RWPE2 (cell line): ENCODE measurements at regions not wholly inside any gene's neighbourhood (a gene's known extent, or its start where the extent isn't known, plus 50 kb on each side); places are given as distances from the start of the nearest gene placed in this dataset.
"Not testable (repeated sequence)": the region's sequence is repeated elsewhere in the genome, so short reads cannot be mapped to it uniquely, and the experiment has no call there.

Experiments
- ATAC-seq: fragments of 200-7000 bp; cut with Tn5 transposase; 3 replicates; pipeline ENCODE4 v1.9.1; 2021; ENCODE audit warnings: low read depth
- DNase-seq: peaks from one replicate; pipeline ENCODE4 v3.0.0-alpha.2; 2020; ENCODE audit warnings: low spot score
- H3K27ac ChIP-seq: fragments of 450-650 bp; 2 replicates; pipeline ENCODE4 v1.5.1; 2017; ENCODE audit warnings: mild to moderate bottlenecking; ENCODE audit not compliant: poor library complexity, severe bottlenecking
- H3K27me3 ChIP-seq: fragments of 250-450 bp; sonication (Bioruptor Pico); 2 replicates; pipeline ENCODE4 v1.5.1; 2021; ENCODE audit warnings: mild to moderate bottlenecking, moderate library complexity; ENCODE audit not compliant: insufficient read depth, poor library complexity, severe bottlenecking
- H3K36me3 ChIP-seq: fragments of 250-450 bp; sonication (Bioruptor Pico); 2 replicates; pipeline ENCODE4 v1.5.1; 2020; ENCODE audit warnings: low read depth, mild to moderate bottlenecking, moderate library complexity
- H3K4me1 ChIP-seq: fragments of 250-450 bp; sonication (Bioruptor Pico); 2 replicates; pipeline ENCODE4 v1.5.1; 2021; ENCODE audit warnings: mild to moderate bottlenecking, moderate library complexity; ENCODE audit not compliant: insufficient read depth, poor library complexity, severe bottlenecking
- H3K4me3 ChIP-seq: fragments of 250-450 bp; sonication (Bioruptor Pico); 2 replicates; pipeline ENCODE4 v1.5.1; 2021; ENCODE audit warnings: mild to moderate bottlenecking, moderate library complexity; ENCODE audit not compliant: severe bottlenecking
- H3K9me3 ChIP-seq: fragments of 250-450 bp; sonication (Bioruptor Pico); 2 replicates; pipeline ENCODE4 v1.5.1; 2021; ENCODE audit warnings: mild to moderate bottlenecking, moderate library complexity; ENCODE audit not compliant: severe bottlenecking
- CTCF ChIP-seq: fragments of 450-650 bp; IDR thresholded peaks from one replicate; pipeline ENCODE4 v1.5.1; 2017; ENCODE audit warnings: mild to moderate bottlenecking, moderate library complexity; ENCODE audit not compliant: poor library complexity, severe bottlenecking

GRCh38 chr6:60759149-60759825, 1526.7 kb downstream of the KHDRBS2 start:
- not testable (repeated sequence) for H3K27me3 ChIP-seq, H3K4me3 ChIP-seq, ATAC-seq, H3K36me3 ChIP-seq, DNase-seq, H3K4me1 ChIP-seq, H3K9me3 ChIP-seq, H3K27ac ChIP-seq

- H3K9me3 ChIP-seq, DNase-seq, H3K27me3 ChIP-seq, ATAC-seq, H3K27ac ChIP-seq, H3K4me1 ChIP-seq, H3K4me3 ChIP-seq, H3K36me3 ChIP-seq: not testable (repeated sequence)
These were observed 1527.3 kb downstream of the KHDRBS2 start for GRCh38 chr6:60758725-60759124.

- no peaks in the 10 kb centered on the region for H3K27me3 ChIP-seq
- DNase-seq (no peak), ATAC-seq (no peak)
- H3K9me3 ChIP-seq, result no peaks in the 10 kb centered on the region
- TF ChIP-seq CTCF, result no peak
- no peak overlapping the region for H3K27ac ChIP-seq
- H3K4me3 ChIP-seq, result no peak overlapping the region
- no peaks in the 10 kb centered on the region for H3K36me3 ChIP-seq
- H3K4me1 ChIP-seq, result no peaks in the 10 kb centered on the region
These were observed 1531.1 kb downstream of the KHDRBS2 start for GRCh38 chr6:60754879-60755278.

GRCh38 chr6:60750353-60751081, 1535.5 kb downstream of the KHDRBS2 start:
- not testable (repeated sequence) for H3K4me3 ChIP-seq, ATAC-seq, DNase-seq, H3K27ac ChIP-seq, H3K36me3 ChIP-seq, H3K27me3 ChIP-seq, H3K4me1 ChIP-seq, H3K9me3 ChIP-seq

- H3K4me3 ChIP-seq, H3K9me3 ChIP-seq, ATAC-seq: not testable (repeated sequence)
These were observed 1538.1 kb downstream of the KHDRBS2 start for GRCh38 chr6:60747765-60748556.

GRCh38 chr6:60737764-60738425, 1548.1 kb downstream of the KHDRBS2 start:
- not testable (repeated sequence) for H3K27me3 ChIP-seq, H3K36me3 ChIP-seq, ATAC-seq, DNase-seq, H3K4me1 ChIP-seq, H3K9me3 ChIP-seq, H3K4me3 ChIP-seq, H3K27ac ChIP-seq

More at GRCh38 chr6:60747765-60748556, 1538.1 kb downstream of the KHDRBS2 start:
- not testable (repeated sequence) for H3K36me3 ChIP-seq, DNase-seq, H3K27me3 ChIP-seq, H3K4me1 ChIP-seq, H3K27ac ChIP-seq

GRCh38 chr6:60737315-60737714, 1548.7 kb downstream of the KHDRBS2 start:
- ATAC-seq, H3K27ac ChIP-seq, H3K9me3 ChIP-seq, H3K36me3 ChIP-seq, H3K4me1 ChIP-seq, DNase-seq, H3K27me3 ChIP-seq, H3K4me3 ChIP-seq: not testable (repeated sequence)

- H3K36me3 ChIP-seq, H3K4me3 ChIP-seq, ATAC-seq, H3K4me1 ChIP-seq, H3K27me3 ChIP-seq, DNase-seq, H3K9me3 ChIP-seq, H3K27ac ChIP-seq: not testable (repeated sequence)
These were observed 1562.1 kb downstream of the KHDRBS2 start for GRCh38 chr6:60723935-60724334.
